Breast epithelium (tissue), 4 donors: ENCODE measurements at regions not wholly inside any gene's neighbourhood (a gene's known extent, or its start where the extent isn't known, plus 50 kb on each side); places are given as distances from the start of the nearest gene placed in this dataset.
"Not testable (repeated sequence)": the region's sequence is repeated elsewhere in the genome, so short reads cannot be mapped to it uniquely, and the experiment has no call there.

Source experiments
- DNase-seq, 2 donors: peaks; one replicate each; pipeline ENCODE4 v3.0.0-alpha.2; 2019; ENCODE audit warnings: low spot score in 2 of 2
- H3K27ac ChIP-seq, 2 donors: fragments of 200-600 bp; sonication (generic) in 1 of 2; one replicate each; pipeline ENCODE4 v1.5.1; 2016 to 2019; ENCODE audit warnings: mild to moderate bottlenecking in 1 of 2
- H3K27me3 ChIP-seq, 2 donors: fragments of 200-600 bp; sonication (generic) in 1 of 2; one replicate each; pipeline versions ENCODE4 v1.5.1 to v1.6.0; 2017 to 2019; ENCODE audit warnings: control low read depth in 1 of 2, mild to moderate bottlenecking in 1 of 2
- H3K36me3 ChIP-seq: fragments of 200-600 bp; one replicate; pipeline ENCODE4 v1.5.1; 2019
- H3K4me1 ChIP-seq, 2 donors: fragments of 200-600 bp; sonication (generic); one replicate each; pipeline ENCODE4 v1.5.1; 2016 to 2019; ENCODE audit warnings: control low read depth in 1 of 2
- H3K4me3 ChIP-seq, 3 donors: fragments of 200-600 bp; sonication (generic); 1 replicate in 2 of 3; 2 replicates in 1 of 3; pipeline ENCODE4 v1.5.1; 2016 to 2019; ENCODE audit warnings: mild to moderate bottlenecking in 3 of 3, moderate library complexity in 2 of 3
- H3K9me3 ChIP-seq, 2 donors: fragments of 200-600 bp; sonication (generic) in 1 of 2; one replicate each; pipeline ENCODE4 v1.5.1; 2016 to 2019; ENCODE audit warnings: control low read depth in 1 of 2
- CTCF ChIP-seq, 3 donors: fragments of 450-650 bp; IDR thresholded peaks; one replicate each; pipeline ENCODE4 v1.5.1; 2016 to 2017; ENCODE audit warnings: antibody characterized with exemption in 3 of 3, mild to moderate bottlenecking in 3 of 3, moderate library complexity in 3 of 3
- POLR2A ChIP-seq: fragments of 450-650 bp; IDR thresholded peaks from one replicate; pipeline ENCODE4 v1.6.1; 2016; ENCODE audit warnings: antibody characterized with exemption, mild to moderate bottlenecking, moderate library complexity
- POLR2AphosphoS5 ChIP-seq, 3 donors: sonication (generic); formaldehyde crosslinking; IDR thresholded peaks; one replicate each; pipeline ENCODE4 v1.6.1; 2017; ENCODE audit warnings: antibody characterized with exemption in 3 of 3
- intact Hi-C: fragments of 100-400 bp; cut with DNase I; formaldehyde crosslinking; loops from one replicate; pipeline ENCODE4 v1.15.1; 2023; ENCODE audit warnings: low total_unique reads

DNA sequence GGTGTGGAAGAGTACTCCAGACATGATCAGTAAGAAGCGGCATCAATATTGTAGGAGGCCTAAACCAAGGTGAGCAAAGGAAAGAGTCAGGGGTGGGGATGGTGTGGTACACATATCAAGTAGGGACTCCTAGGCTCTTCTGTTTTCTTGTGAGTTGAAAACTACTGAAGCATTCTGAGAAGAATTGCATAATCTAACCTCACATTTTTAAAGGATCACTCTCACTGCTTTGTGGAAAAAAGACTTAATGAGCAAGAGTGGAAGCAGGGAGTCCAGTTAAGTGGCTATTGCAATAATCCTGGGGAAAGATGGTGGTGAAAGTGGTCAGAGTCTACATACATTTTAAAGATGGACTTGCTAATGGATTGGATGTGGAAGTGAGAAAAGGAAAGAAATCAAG lies 899.5 kb upstream of the FAM98A start:
- TF ChIP-seq POLR2AphosphoS5 (IDR thresholded peaks at IDR 0.05) (no peak), POLR2A (no peak), CTCF (IDR thresholded peaks at IDR 0.05) (no peak)
- Histone ChIP-seq H3K4me1 (no peaks in the 10 kb centered on the region), H3K27me3 (no peaks in the 10 kb centered on the region), H3K36me3 (no peaks in the 10 kb centered on the region), H3K9me3 (no peaks in the 10 kb centered on the region), H3K27ac (no peak overlapping the region), H3K4me3 (no peak overlapping the region)
- DNase-seq: no peak
- intact Hi-C loops: no loop called here

DNA sequence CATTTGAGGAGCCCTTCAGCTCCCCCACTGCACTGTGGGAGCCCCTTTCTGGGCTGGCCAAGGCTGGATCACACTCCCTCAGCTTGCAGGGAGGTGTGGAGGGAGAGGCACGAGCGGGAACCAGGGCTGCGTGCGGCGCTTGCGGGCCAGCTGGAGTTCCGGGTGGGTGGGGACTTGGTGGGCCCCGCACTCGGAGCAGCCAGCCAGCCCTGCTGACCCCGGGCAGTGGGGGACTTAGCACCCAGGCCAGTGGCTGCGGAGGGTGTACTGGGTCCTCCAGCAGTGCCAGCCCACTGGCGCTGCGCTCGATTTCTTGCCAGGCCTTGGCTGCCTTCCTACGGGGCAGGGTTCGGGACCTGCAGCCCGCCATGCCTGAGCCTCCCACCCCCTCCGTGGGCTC lies 895.1 kb upstream of the FAM98A start:
- H3K36me3 ChIP-seq, H3K27me3 ChIP-seq, H3K4me3 ChIP-seq, H3K27ac ChIP-seq, H3K9me3 ChIP-seq, intact Hi-C loops, H3K4me1 ChIP-seq, DNase-seq: not testable (repeated sequence)

DNA sequence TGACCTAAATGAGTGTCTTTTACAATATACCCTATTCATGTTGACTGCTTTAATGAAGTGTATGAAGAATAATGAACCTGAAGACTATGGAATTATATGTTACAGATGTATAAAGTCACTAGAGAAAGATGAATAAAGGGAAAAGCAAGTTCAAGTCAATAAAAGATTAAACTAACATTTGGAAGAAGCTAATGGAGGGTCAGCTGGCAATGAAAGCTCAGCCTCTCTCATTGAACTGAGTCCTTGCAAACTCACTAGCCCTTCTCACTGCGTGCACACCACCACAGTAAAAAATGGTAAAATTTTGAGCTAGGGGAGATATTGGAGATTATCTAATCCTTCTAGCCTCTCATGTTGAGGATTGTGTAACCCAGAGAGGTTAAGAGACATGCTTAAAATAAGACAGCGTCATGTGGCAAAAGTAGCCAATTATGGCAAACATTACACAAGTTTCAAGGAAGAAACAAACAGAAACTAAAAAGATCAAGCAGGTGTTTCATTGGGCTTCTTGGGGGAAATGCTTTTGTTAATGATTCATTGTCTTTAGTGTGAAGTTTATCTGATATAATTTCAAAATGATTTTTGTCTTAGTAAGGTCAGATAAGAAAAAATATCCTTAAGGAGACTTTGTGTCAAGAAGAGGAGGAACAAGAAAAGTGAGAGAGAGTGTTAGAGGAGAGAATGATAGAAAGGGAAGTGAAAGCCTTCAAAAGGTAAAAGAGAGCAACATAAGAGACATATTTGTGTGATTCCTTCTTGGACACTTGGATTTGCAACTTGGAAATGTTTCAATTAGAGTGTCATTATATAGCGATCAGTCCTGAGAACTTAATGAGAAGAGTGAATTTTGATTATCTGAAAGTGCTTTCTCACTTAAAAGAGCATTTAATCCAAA lies 893.7 kb upstream of the FAM98A start:
- H3K27ac ChIP-seq: no peak overlapping the region
- intact Hi-C loops: no loop called here
- DNase-seq: no peak
- H3K36me3 ChIP-seq: no peaks in the 10 kb centered on the region
- H3K4me3 ChIP-seq: no peak overlapping the region
- H3K4me1 ChIP-seq: no peaks in the 10 kb centered on the region
- TF ChIP-seq POLR2A (no peak), CTCF (IDR thresholded peaks at IDR 0.05) (no peak), POLR2AphosphoS5 (IDR thresholded peaks at IDR 0.05) (no peak)
- H3K27me3 ChIP-seq: no peaks in the 10 kb centered on the region
- no peaks in the 10 kb centered on the region for H3K9me3 ChIP-seq

- Histone ChIP-seq H3K4me3 (no peak overlapping the region), H3K36me3 (no peaks in the 10 kb centered on the region), H3K27ac (no peak overlapping the region), H3K4me1 (no peaks in the 10 kb centered on the region), H3K9me3 (no peaks in the 10 kb centered on the region), H3K27me3 (no peaks in the 10 kb centered on the region)
- DNase-seq: no peak
- TF ChIP-seq POLR2A: no peak
- no peak for TF ChIP-seq POLR2AphosphoS5 (IDR thresholded peaks at IDR 0.05)
- TF ChIP-seq CTCF (IDR thresholded peaks at IDR 0.05): no peak
- intact Hi-C loops: no loop called here
Measured at GRCh38 chr2:34486965-34487364, 887.9 kb upstream of the FAM98A start.

DNA sequence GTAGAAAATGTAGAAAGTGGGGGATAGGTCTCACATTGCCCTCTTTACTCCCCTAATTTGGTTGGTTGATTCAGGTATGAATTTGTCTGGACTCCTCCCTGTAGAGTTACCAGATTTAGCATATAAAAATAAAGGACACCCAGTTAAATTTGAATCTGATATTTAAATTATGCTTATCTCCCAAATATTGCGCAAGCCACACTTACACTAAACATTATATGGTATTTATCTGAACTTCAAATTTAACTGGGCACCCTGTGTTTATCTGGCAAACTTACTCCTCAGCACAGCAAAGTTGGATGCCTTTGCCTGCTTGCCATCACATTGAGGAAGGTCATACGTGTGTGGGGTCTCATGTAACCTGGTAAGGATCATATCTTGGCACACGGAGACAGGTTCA lies 882.4 kb upstream of the FAM98A start:
- TF ChIP-seq POLR2A: no peak
- no peak for TF ChIP-seq POLR2AphosphoS5 (IDR thresholded peaks at IDR 0.05)
- no peak for TF ChIP-seq CTCF (IDR thresholded peaks at IDR 0.05)
- H3K36me3 ChIP-seq: no peaks in the 10 kb centered on the region
- DNase-seq: no peak
- no peaks in the 10 kb centered on the region for H3K9me3 ChIP-seq
- H3K4me3 ChIP-seq: no peak overlapping the region
- intact Hi-C loops: no loop called here
- no peaks in the 10 kb centered on the region for H3K27me3 ChIP-seq
- H3K27ac ChIP-seq: no peak overlapping the region
- no peaks in the 10 kb centered on the region for H3K4me1 ChIP-seq
